RPMI7951 (cell line): ENCODE measurements at regions not wholly inside any gene's neighbourhood (a gene's known extent, or its start where the extent isn't known, plus 50 kb on each side); places are given as distances from the start of the nearest gene placed in this dataset.
A peak's percentile ranks its signal among the peaks of the same experiment; 100 is the strongest.
"Not testable (repeated sequence)": the region's sequence is repeated elsewhere in the genome, so short reads cannot be mapped to it uniquely, and the experiment has no call there.

Experiments used
- DNase-seq: peaks from one replicate; pipeline ENCODE4 v3.0.0-alpha.2; 2012; ENCODE audit warnings: low read depth

DNA sequence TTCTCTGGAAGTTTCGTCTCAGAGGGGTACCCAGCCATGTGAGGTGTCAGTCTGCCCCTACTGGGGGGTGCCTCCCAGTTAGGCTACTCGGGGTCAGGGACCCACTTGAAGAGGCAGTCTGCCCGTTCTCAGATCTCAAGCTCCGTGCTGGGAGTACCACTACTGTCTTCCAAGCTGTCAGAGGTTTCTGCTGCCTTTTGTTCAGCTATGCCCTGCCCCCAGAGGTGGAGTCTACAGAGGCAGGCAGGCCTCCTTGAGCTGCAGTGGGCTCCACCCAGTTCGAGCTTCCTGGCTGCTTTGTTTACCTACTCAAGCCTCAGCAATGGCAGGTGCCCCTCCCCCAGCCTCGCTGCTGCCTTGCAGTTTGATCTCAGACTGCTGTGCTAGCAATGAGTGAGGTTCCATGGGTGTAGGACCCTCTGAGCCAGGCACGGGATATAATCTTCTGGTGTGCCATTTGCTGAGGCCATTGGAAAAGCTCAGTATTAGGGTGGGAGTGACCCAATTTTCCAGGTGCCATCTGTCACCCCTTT is 71.0 kb upstream of the SH3GLB1 start:
- not testable (repeated sequence) for DNase-seq

GRCh38 chr1:86633921-86634320 is 70.5 kb upstream of the SH3GLB1 start:
- DNase-seq, result no peak

GRCh38 chr1:86636898-86637297 is 67.5 kb upstream of the SH3GLB1 start:
- DNase-seq, result no peak

GRCh38 chr1:86640161-86640670 is 64.2 kb upstream of the SH3GLB1 start:
- DNase-seq, result no peak

DNA sequence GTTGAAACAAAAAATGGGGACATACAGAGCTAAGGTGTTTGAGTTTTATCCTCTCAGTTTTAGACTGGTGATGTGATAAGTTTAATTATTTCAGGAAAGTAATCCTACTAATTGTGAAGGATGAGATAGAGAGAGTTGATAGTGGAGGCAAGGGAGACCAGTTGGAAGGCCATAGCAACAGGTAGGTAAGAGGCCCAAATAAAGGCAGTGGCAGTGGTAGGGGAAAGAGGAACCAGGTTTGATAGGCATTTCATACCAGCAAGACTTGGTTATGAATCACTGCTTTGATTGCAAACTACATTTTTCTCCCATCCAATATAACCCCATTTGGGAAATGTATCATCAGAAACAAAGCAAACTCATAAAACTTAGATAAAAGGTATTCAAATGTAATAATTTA is 63.1 kb upstream of the SH3GLB1 start:
- no peak for DNase-seq

- DNase-seq, result not testable (repeated sequence)
Measured at GRCh38 chr1:86644655-86645054, 59.7 kb upstream of the SH3GLB1 start.

DNA sequence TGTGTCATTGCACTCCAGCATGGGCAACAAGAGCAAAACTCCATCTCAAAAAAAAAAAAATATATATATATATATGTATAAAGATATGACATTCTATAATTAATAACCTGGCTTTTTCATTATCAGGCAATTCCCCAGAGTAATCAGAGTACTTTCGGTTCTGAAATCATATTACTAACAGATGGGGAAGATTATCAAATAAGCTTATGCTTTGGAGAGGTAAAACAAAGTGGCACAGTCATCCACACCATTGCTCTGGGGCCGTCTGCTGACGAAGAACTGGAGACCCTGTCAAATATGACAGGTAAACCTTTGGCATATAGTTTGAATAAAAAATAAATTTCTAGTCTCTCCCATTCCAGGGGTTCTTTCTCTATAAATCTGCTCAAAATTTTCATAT is 58.5 kb upstream of the SH3GLB1 start:
- no peak for DNase-seq

DNA sequence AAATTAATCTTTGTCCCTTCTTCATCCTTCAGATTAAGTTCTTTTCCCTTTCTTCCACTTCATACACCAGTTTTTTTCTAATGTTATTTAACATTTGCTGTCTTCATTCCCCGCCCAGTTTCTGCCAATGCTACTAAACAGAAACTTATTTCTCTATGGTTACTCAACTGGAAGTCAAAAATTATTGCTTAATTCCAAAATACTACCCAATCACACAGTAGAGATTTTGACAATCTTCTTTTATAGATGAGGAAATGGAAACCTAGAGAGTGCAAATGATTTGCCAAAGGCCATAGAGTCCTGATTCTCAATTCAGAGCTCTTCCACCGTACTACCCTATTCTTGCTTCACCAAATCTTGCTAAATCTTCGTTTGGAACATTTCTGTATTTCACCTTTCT is 58.1 kb upstream of the SH3GLB1 start:
- no peak for DNase-seq

- peak; percentile 79 for DNase-seq
Measured at GRCh38 chr1:86648255-86648654, 56.1 kb upstream of the SH3GLB1 start.

DNA sequence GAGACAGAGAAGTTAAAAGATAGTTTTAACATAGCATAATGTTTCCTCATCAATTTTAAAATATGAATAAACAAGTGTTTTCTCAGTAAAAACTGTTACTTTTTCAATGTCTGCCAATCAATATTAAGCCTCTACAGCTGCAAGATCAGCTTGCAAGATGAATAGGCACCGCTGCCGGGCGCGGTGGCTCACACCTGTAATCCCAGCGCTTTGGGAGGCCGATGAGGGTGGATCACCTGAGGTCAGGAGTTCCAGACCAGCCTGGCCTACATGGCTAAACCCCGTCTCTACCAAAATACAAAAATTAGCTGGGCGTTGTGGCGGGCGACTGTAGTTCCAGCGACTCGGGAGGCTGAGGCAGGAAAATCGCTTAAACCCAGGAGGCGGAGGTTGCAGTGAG is 54.8 kb upstream of the SH3GLB1 start:
- no peak for DNase-seq

DNA sequence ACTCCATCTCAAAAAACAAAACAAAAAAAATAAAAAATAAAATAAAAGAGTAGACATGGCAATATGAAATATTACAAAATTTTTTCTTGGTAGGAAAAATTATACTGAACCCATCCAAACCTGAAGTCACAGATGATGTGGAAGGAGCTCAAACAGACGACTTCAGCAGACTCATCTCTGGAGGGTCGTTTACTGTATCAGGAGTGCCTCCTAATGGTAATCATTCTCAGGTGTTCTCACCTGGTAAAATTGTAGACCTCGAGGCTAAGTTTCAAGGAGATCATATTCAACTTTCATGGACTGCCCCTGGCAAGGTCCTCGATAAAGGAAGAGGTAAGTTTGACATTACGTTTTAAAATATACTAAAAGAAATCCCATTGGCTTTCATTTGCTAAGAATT is 54.3 kb upstream of the SH3GLB1 start:
- no peak for DNase-seq
